HG02885 (cell line): ENCODE measurements at regions not wholly inside any gene's neighbourhood (a gene's known extent, or its start where the extent isn't known, plus 50 kb on each side); places are given as distances from the start of the nearest gene placed in this dataset.

ENCODE experiments used
- ATAC-seq: cut with Tn5 transposase; IDR thresholded peaks from one replicate; pipeline ENCODE4 v1.9.1; 2021; ENCODE audit warnings: mild to moderate bottlenecking; ENCODE audit not compliant: unreplicated experiment, poor library complexity

GRCh38 chr5:51895834-51896233 lies 512.6 kb downstream of the ISL1 start:
- ATAC-seq: no peak

GRCh38 chr5:51902512-51902911 lies 519.3 kb downstream of the ISL1 start:
- no peak for ATAC-seq

GRCh38 chr5:51908215-51908614 lies 525.0 kb downstream of the ISL1 start:
- ATAC-seq: no peak

- no peak for ATAC-seq
These were observed 561.4 kb downstream of the ISL1 start for GRCh38 chr5:51944500-51945125.

- ATAC-seq: no peak
These were observed 575.2 kb downstream of the ISL1 start for GRCh38 chr5:51958473-51958872.

- ATAC-seq: no peak
These were observed 577.4 kb downstream of the ISL1 start for GRCh38 chr5:51960617-51961121.

GRCh38 chr5:51961154-51961562 lies 577.9 kb downstream of the ISL1 start:
- ATAC-seq: no peak

- no peak for ATAC-seq
These were observed 585.5 kb downstream of the ISL1 start for GRCh38 chr5:51968756-51969155.

GRCh38 chr5:51974834-51975233 lies 591.6 kb downstream of the ISL1 start:
- no peak for ATAC-seq

- no peak for ATAC-seq
These were observed 593.8 kb downstream of the ISL1 start for GRCh38 chr5:51977014-51977413.

GRCh38 chr5:51983161-51983560 lies 599.9 kb downstream of the ISL1 start:
- ATAC-seq: no peak

GRCh38 chr5:51986733-51987132 lies 603.5 kb downstream of the ISL1 start:
- no peak for ATAC-seq

- no peak for ATAC-seq
These were observed 604.0 kb downstream of the ISL1 start for GRCh38 chr5:51987239-51987638.

GRCh38 chr5:51987669-51988209 lies 604.5 kb downstream of the ISL1 start:
- no peak for ATAC-seq

- no peak for ATAC-seq
These were observed 605.4 kb downstream of the ISL1 start for GRCh38 chr5:51988634-51989033.

GRCh38 chr5:51990241-51990640 lies 607.0 kb downstream of the ISL1 start:
- no peak for ATAC-seq

- no peak for ATAC-seq
These were observed 607.5 kb downstream of the ISL1 start for GRCh38 chr5:51990661-51991180.

- no peak for ATAC-seq
These were observed 608.7 kb downstream of the ISL1 start for GRCh38 chr5:51991940-51992339.

- ATAC-seq: no peak
These were observed 612.6 kb downstream of the ISL1 start for GRCh38 chr5:51995773-51996306.

GRCh38 chr5:51996356-51996861 lies 613.2 kb downstream of the ISL1 start:
- no peak for ATAC-seq

GRCh38 chr5:51997500-51997899 lies 614.3 kb downstream of the ISL1 start:
- ATAC-seq: no peak

- ATAC-seq: no peak
These were observed 614.7 kb downstream of the ISL1 start for GRCh38 chr5:51997949-51998348.
